ENCODE measurements at regions not wholly inside any gene's neighbourhood (a gene's known extent, or its start where the extent isn't known, plus 50 kb on each side); places are given as distances from the start of the nearest gene placed in this dataset.

DNA sequence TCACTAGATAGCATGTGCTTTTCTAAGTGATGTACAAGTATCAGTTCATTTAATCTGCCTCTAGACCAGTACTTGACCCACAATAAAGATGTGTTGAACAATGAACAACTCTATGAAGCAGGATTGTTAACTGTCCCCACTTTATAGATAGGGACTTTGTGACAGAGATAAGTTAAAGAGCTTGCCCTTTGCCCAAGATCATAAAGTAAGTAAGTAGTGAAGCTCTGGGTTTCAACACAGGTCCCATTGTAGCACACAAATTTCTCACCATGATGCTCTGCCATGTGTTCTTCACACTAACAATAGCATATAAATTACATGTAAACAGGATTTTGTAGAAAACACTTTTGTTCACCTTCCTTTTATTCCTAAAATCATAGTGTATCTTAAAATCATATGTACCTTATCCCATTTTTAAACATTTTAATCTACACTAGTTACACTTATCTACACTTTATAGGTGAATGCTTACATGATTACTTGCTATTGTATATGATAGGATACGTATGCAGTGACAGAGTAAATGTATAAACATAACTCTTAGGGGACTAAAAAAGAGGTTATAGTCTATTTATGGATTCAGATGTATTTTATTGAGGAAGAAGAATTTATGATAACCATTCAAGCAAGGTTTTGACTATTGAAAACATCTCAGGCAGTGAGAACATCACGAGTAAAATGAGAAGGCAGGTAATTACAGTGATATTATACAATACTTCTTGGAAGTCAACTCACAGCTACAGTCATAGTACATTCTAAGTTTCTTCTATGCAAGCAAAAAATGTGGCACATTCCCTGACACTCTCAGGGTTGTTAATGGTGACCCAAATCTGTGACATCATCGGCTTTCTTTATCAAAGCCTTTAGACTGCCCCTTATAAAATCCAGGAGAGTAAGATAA lies 2275.1 kb downstream of the PCDH7 start:
- no peak for DNase-seq (ENCODE audit: low read depth)
- TF ChIP-seq, protein P1, sequence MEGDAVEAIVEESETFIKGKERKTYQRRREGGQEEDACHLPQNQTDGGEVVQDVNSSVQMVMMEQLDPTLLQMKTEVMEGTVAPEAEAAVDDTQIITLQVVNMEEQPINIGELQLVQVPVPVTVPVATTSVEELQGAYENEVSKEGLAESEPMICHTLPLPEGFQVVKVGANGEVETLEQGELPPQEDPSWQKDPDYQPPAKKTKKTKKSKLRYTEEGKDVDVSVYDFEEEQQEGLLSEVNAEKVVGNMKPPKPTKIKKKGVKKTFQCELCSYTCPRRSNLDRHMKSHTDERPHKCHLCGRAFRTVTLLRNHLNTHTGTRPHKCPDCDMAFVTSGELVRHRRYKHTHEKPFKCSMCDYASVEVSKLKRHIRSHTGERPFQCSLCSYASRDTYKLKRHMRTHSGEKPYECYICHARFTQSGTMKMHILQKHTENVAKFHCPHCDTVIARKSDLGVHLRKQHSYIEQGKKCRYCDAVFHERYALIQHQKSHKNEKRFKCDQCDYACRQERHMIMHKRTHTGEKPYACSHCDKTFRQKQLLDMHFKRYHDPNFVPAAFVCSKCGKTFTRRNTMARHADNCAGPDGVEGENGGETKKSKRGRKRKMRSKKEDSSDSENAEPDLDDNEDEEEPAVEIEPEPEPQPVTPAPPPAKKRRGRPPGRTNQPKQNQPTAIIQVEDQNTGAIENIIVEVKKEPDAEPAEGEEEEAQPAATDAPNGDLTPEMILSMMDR (IDR thresholded peaks at IDR 0.05; ENCODE audit: insufficient read depth, low read depth, low read length), result no peak
- H3K4me3 ChIP-seq (ENCODE audit: low read depth, low read length), result no peak overlapping the region

DNA sequence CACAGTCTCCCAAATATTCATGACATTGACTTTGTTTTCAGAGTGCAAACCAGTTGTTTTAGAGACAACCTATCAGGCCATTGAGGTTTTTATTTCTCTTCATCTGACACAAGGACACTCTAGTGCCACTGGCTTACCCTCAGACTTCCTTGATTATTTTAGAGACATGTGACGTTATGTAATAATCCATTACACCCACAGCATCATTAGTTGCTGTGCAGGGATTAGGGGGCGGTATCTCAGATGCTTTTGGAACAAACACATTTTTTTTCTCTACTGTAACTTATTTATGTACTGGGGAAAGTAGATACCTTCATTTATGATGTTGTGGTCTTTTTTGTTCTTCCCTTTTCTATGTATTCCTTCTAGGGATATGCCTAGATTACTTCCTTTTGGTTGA lies 2293.1 kb downstream of the PCDH7 start:
- DNase-seq (ENCODE audit: low read depth), result no peak
- TF ChIP-seq, protein P1 (IDR thresholded peaks at IDR 0.05; ENCODE audit: insufficient read depth, low read depth, low read length), result no peak
- no peak overlapping the region for H3K4me3 ChIP-seq (ENCODE audit: low read depth, low read length)

DNA sequence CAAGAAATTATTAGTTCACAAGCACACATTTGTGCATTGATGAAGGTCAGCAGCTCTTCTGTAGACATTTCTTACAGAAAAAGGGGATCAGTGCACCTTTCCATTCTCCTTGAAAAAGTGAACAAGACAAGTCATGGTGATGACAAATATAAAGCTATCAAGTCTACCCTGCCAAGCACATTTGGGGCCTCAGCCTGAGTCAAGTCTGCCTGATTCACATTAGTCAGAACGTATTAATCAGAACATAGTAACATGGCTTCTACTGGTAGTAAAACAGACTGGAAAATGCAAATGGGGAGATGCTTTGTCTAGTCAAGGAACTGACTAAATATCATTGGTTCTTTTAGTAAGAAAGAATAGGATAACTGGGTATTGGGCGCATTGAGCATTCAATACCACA lies 2305.1 kb downstream of the PCDH7 start:
- TF ChIP-seq, protein P1 (IDR thresholded peaks at IDR 0.05; ENCODE audit: insufficient read depth, low read depth, low read length), result no peak
- no peak overlapping the region for H3K4me3 ChIP-seq (ENCODE audit: low read depth, low read length)
- DNase-seq (ENCODE audit: low read depth), result no peak

DNA sequence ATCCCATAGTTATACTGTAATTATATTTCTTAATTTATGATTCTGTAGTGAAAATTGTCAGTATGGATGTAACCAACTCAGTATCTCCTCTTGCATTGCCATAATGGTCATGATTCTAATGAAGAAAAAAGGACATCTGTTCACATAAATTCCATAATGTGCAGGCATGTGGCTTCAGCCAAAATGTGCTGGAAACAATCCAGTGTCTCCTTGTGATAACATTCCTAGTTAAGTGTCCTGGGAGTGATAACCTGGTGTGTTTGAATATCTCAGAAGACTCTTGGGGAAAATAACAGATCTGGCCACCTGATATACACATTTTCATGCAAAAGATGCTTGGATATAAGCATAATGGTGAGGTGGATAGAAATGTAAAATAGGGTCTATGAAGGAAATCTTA lies 2309.8 kb downstream of the PCDH7 start:
- TF ChIP-seq, protein P1 (IDR thresholded peaks at IDR 0.05; ENCODE audit: insufficient read depth, low read depth, low read length), result no peak
- DNase-seq (ENCODE audit: low read depth), result no peak
- H3K4me3 ChIP-seq (ENCODE audit: low read depth, low read length), result no peak overlapping the region

DNA sequence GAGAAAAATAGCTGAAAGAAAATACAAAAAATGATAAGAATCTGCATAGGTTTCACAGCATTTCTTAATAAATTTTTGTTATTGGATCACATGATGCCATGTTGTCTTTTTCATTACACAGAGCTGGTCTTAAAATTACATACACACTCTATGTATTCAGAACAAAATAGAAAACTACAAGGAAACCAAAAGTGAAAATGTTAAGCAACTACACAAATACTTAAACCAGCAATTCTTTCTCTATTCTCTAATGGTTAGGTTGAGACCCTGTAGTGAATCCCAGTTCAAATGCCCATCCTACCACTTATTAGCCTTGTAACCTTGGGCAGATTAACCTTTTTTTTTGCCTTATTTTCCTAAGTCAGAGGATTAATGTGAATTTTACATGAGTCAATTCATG lies 2311.2 kb downstream of the PCDH7 start:
- TF ChIP-seq, protein P1 (IDR thresholded peaks at IDR 0.05; ENCODE audit: insufficient read depth, low read depth, low read length), result no peak
- H3K4me3 ChIP-seq (ENCODE audit: low read depth, low read length), result no peak overlapping the region
- no peak for DNase-seq (ENCODE audit: low read depth)

DNA sequence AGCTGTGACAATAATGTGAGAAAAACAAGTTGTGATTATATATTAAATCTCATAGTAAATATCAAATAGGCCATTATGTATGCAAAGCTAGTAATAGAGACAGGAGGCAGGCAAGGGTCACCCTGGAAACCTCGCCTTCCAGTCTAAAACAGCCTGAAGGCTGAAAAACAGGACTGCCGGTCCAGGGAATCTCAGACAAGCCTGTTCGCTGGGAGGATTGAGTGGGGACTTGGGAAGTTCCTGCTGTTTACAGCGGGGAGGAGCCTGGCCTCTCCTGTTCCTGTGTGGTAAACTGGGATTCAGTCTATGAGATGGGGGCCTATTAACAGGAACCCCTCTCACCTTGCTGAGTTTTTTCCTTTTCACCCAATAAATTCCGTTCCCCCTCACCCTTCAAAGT lies 2317.3 kb downstream of the PCDH7 start:
- H3K4me3 ChIP-seq (ENCODE audit: low read depth, low read length), result no peak overlapping the region
- TF ChIP-seq, protein P1 (IDR thresholded peaks at IDR 0.05; ENCODE audit: insufficient read depth, low read depth, low read length), result no peak
- no peak for DNase-seq (ENCODE audit: low read depth)
